ENCODE measurements at regions not wholly inside any gene's neighbourhood (a gene's known extent, or its start where the extent isn't known, plus 50 kb on each side); places are given as distances from the start of the nearest gene placed in this dataset.

- Histone ChIP-seq H3K27me3 (ENCODE audit: insufficient read depth, low read length) (no peaks in the 10 kb centered on the region), H4K20me1 (ENCODE audit: insufficient read depth) (no peaks in the 10 kb centered on the region), H3K4me3 (replicated peaks in 1 of 2; ENCODE audit: low read depth in 1 of 2, low read length in 2 of 2) (no peak overlapping the region), H3K9ac (ENCODE audit: low read length) (no peak overlapping the region), H3K9me2 (ENCODE audit: insufficient read depth) (no peaks in the 10 kb centered on the region), H3K79me2 (ENCODE audit: insufficient read depth, low read length) (no peaks in the 10 kb centered on the region), H2AFZ (ENCODE audit: low read depth, low read length, poor library complexity, severe bottlenecking) (peak overlapping the region; percentile 16), H3K36me3 (ENCODE audit: control insufficient read depth in 1 of 2, insufficient read depth in 2 of 2, low read length in 2 of 2) (no peaks in the 10 kb centered on the region), H3K9me3 (ENCODE audit: control insufficient read depth in 1 of 2, insufficient read depth in 1 of 2, low read depth in 1 of 2, low read length in 2 of 2) (no peaks in the 10 kb centered on the region), H3K27ac (ENCODE audit: low read depth, low read length) (no peak overlapping the region), H3K4me2 (ENCODE audit: low read length) (no peak overlapping the region), H3K4me1 (ENCODE audit: control insufficient read depth in 1 of 2, insufficient read depth in 2 of 2, low read length in 2 of 2) (no peaks in the 10 kb centered on the region)
- intact Hi-C loops (cut with micrococcal nuclease) = no loop called here
- BruUV-seq (replicated peaks) = no TSS peak
- ATAC-seq = no peak
- ChIA-PET RAD21 (ENCODE audit: low non-redundant PET in 1 of 2, low total read pairs in 2 of 2, uncharacterized antibody in 2 of 2, unreplicated experiment in 2 of 2) (no interaction called here), CTCF (no interaction called here), POLR2A (no interaction called here)
- no peak for DNase-seq (ENCODE audit: low read depth, low spot score)
- TF ChIP-seq CTCF (IDR thresholded peaks at IDR 0.05 in 2 of 3, conservative IDR thresholded peaks at IDR 0.05 in 1 of 3; ENCODE audit: borderline replicate concordance in 1 of 3, insufficient read depth in 1 of 3, low read depth in 2 of 3, low read length in 2 of 3) (no peak), MAX (IDR thresholded peaks at IDR 0.05) (no peak), ZFX (IDR thresholded peaks at IDR 0.05) (no peak), CEBPB (IDR thresholded peaks at IDR 0.05; ENCODE audit: low read depth) (no peak), TCF7L2 (IDR thresholded peaks at IDR 0.05; ENCODE audit: borderline replicate concordance, extremely low read depth, insufficient read depth, insufficient read length) (no peak), RAD21 (IDR thresholded peaks at IDR 0.05; ENCODE audit: low read depth) (no peak), SP1 (IDR thresholded peaks at IDR 0.05; ENCODE audit: low read depth) (no peak), EZH2phosphoT487 (IDR thresholded peaks at IDR 0.05; ENCODE audit: borderline replicate concordance) (no peak), EZH2 (IDR thresholded peaks at IDR 0.05) (no peak), SIN3A (IDR thresholded peaks at IDR 0.05; ENCODE audit: low read depth) (no peak), POLR2A (IDR thresholded peaks at IDR 0.05; ENCODE audit: borderline replicate concordance, extremely low read depth, insufficient read depth, insufficient read length) (no peak), POLR2AphosphoS5 (IDR thresholded peaks at IDR 0.05; ENCODE audit: low read depth, low read length) (no peak), ZNF274 (IDR thresholded peaks at IDR 0.05; ENCODE audit: low read depth, low read length) (no peak)
- TF ChIP-seq, protein P1, sequence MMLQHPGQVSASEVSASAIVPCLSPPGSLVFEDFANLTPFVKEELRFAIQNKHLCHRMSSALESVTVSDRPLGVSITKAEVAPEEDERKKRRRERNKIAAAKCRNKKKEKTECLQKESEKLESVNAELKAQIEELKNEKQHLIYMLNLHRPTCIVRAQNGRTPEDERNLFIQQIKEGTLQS (IDR thresholded peaks at IDR 0.05) = no peak
- TF ChIP-seq, protein P2, sequence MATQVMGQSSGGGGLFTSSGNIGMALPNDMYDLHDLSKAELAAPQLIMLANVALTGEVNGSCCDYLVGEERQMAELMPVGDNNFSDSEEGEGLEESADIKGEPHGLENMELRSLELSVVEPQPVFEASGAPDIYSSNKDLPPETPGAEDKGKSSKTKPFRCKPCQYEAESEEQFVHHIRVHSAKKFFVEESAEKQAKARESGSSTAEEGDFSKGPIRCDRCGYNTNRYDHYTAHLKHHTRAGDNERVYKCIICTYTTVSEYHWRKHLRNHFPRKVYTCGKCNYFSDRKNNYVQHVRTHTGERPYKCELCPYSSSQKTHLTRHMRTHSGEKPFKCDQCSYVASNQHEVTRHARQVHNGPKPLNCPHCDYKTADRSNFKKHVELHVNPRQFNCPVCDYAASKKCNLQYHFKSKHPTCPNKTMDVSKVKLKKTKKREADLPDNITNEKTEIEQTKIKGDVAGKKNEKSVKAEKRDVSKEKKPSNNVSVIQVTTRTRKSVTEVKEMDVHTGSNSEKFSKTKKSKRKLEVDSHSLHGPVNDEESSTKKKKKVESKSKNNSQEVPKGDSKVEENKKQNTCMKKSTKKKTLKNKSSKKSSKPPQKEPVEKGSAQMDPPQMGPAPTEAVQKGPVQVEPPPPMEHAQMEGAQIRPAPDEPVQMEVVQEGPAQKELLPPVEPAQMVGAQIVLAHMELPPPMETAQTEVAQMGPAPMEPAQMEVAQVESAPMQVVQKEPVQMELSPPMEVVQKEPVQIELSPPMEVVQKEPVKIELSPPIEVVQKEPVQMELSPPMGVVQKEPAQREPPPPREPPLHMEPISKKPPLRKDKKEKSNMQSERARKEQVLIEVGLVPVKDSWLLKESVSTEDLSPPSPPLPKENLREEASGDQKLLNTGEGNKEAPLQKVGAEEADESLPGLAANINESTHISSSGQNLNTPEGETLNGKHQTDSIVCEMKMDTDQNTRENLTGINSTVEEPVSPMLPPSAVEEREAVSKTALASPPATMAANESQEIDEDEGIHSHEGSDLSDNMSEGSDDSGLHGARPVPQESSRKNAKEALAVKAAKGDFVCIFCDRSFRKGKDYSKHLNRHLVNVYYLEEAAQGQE (IDR thresholded peaks at IDR 0.05; ENCODE audit: low read depth) = no peak
Observed at GRCh38 chr16:10318798-10319500, 66.9 kb upstream of the ATF7IP2 start.
